OCI-LY3 (cell line): ENCODE measurements at regions not wholly inside any gene's neighbourhood (a gene's known extent, or its start where the extent isn't known, plus 50 kb on each side); places are given as distances from the start of the nearest gene placed in this dataset.
A peak's percentile ranks its signal among the peaks of the same experiment; 100 is the strongest.
"Not testable (repeated sequence)": the region's sequence is repeated elsewhere in the genome, so short reads cannot be mapped to it uniquely, and the experiment has no call there.

Experiments used
- H2AFZ ChIP-seq: fragments of 200-600, 300-600 bp; shearing (Covaris generic); 2 replicates; pipeline ENCODE4 v1.6.0; 2014; ENCODE audit warnings: antibody characterized with exemption, low read depth, low read length
- H3K27ac ChIP-seq: fragments of 200-600, 300-600 bp; sonication (generic); 2 replicates; pipeline ENCODE4 v1.5.1; 2014; ENCODE audit warnings: mild to moderate bottlenecking, low read length, moderate library complexity, mixed read lengths
- H3K27me3 ChIP-seq: fragments of 200-600, 300-600 bp; sonication (generic); 2 replicates; pipeline ENCODE4 v1.6.1; 2014; ENCODE audit warnings: low read depth, low read length, mixed read lengths
- H3K36me3 ChIP-seq: fragments of 200-600, 300-600 bp; sonication (generic); replicated peaks from 2 replicates; pipeline ENCODE3; 2014; ENCODE audit warnings: low read depth, low read length, mixed read lengths
- H3K4me1 ChIP-seq: fragments of 300-600, 200-600 bp; sonication (generic); 2 replicates; pipeline ENCODE4 v1.6.1; 2014; ENCODE audit warnings: low read length, mixed read lengths
- H3K4me2 ChIP-seq: fragments of 200-600, 300-600 bp; sonication (generic); 2 replicates; pipeline ENCODE4 v1.6.1; 2014; ENCODE audit warnings: low read length, mixed read lengths
- H3K4me3 ChIP-seq: fragments of 300-600, 200-600 bp; sonication (generic); 2 replicates; pipeline ENCODE4 v1.5.1; 2014; ENCODE audit warnings: antibody characterized with exemption, mild to moderate bottlenecking, low read length, moderate library complexity
- H3K79me2 ChIP-seq: fragments of 300-600, 200-600 bp; shearing (Covaris generic); 2 replicates; pipeline ENCODE4 v1.6.1; 2014; ENCODE audit warnings: mild to moderate bottlenecking, low read length, mixed read lengths
- H3K9ac ChIP-seq: fragments of 300-600, 200-600 bp; shearing (Covaris generic); 2 replicates; pipeline ENCODE4 v1.6.0; 2014; ENCODE audit warnings: mild to moderate bottlenecking, low read length, moderate library complexity
- H3K9me3 ChIP-seq: fragments of 200-600, 300-600 bp; shearing (Covaris generic); 2 replicates; pipeline ENCODE4 v1.6.1; 2014; ENCODE audit warnings: low read length, mixed read lengths; ENCODE audit not compliant: insufficient read depth
- H4K20me1 ChIP-seq: fragments of 200-600, 300-600 bp; sonication (generic); 2 replicates; pipeline ENCODE4 v1.6.1; 2016; ENCODE audit warnings: low read length, mixed read lengths; ENCODE audit not compliant: insufficient read depth
- EZH2phosphoT487 ChIP-seq: fragments of 200-600 bp; shearing (Covaris generic); IDR thresholded peaks from 2 replicates; pipeline ENCODE4 v1.6.1; 2018; ENCODE audit warnings: antibody characterized with exemption, mixed run types, low read depth
- TF ChIP-seq, protein P1 (sequence below): fragments of 200-600, 300-600 bp; sonication (generic); IDR thresholded peaks from 2 replicates; pipeline ENCODE4 v1.5.1; 2014; ENCODE audit warnings: antibody characterized with exemption, low read length, low read depth

DNA sequence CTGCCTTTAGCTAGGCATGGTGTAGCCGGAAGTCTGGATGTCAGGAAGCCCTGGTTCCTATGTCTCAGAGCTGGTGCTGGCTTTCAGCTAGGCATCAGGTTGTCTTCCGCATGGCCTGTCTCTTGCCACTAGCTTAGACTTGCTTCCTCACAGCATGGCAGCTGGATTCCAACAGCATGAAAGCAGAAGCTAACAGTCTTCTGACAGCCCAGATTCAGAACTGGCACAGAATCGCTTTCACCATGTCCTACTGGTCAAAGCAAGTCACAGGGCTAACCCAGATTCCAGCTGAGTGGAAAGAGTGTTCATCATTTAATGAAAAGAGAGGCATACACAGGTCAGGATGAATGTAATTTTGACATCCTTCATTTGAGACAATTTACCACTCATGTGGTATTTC is 1050.5 kb downstream of the ROBO2 start:
- H3K27ac ChIP-seq: no peak overlapping the region
- H3K27me3 ChIP-seq: no peaks in the 10 kb centered on the region
- H3K9ac ChIP-seq: no peak overlapping the region
- H2AFZ ChIP-seq: peak overlapping the region; percentile 2; the same call in 1 of the 2 replicates
- no peaks in the 10 kb centered on the region; the same call in 1 of the 2 replicates for H3K4me1 ChIP-seq
- H4K20me1 ChIP-seq: no peaks in the 10 kb centered on the region
- no peaks in the 10 kb centered on the region for H3K79me2 ChIP-seq
- TF ChIP-seq EZH2phosphoT487: no peak
- TF ChIP-seq, protein P1, sequence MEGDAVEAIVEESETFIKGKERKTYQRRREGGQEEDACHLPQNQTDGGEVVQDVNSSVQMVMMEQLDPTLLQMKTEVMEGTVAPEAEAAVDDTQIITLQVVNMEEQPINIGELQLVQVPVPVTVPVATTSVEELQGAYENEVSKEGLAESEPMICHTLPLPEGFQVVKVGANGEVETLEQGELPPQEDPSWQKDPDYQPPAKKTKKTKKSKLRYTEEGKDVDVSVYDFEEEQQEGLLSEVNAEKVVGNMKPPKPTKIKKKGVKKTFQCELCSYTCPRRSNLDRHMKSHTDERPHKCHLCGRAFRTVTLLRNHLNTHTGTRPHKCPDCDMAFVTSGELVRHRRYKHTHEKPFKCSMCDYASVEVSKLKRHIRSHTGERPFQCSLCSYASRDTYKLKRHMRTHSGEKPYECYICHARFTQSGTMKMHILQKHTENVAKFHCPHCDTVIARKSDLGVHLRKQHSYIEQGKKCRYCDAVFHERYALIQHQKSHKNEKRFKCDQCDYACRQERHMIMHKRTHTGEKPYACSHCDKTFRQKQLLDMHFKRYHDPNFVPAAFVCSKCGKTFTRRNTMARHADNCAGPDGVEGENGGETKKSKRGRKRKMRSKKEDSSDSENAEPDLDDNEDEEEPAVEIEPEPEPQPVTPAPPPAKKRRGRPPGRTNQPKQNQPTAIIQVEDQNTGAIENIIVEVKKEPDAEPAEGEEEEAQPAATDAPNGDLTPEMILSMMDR: no peak
- H3K4me2 ChIP-seq: no peak overlapping the region
- H3K4me3 ChIP-seq: no peak overlapping the region
- H3K36me3 ChIP-seq: peaks cover 5% of the 10 kb centered on the region
- peaks cover 10% of the 10 kb centered on the region for H3K9me3 ChIP-seq

GRCh38 chr3:78091478-78092119 is 1051.7 kb downstream of the ROBO2 start:
- no peaks in the 10 kb centered on the region; the same call in 1 of the 2 replicates for H3K4me1 ChIP-seq
- TF ChIP-seq EZH2phosphoT487: no peak
- TF ChIP-seq, protein P1: no peak
- no peaks in the 10 kb centered on the region for H3K27me3 ChIP-seq
- no peaks in the 10 kb centered on the region for H4K20me1 ChIP-seq
- no peak overlapping the region for H3K27ac ChIP-seq
- H3K9me3 ChIP-seq: peaks cover 10% of the 10 kb centered on the region
- no peak overlapping the region for H2AFZ ChIP-seq
- no peak overlapping the region for H3K4me2 ChIP-seq
- no peak overlapping the region for H3K4me3 ChIP-seq
- H3K36me3 ChIP-seq: peaks cover 5% of the 10 kb centered on the region
- H3K79me2 ChIP-seq: no peaks in the 10 kb centered on the region
- H3K9ac ChIP-seq: no peak overlapping the region

DNA sequence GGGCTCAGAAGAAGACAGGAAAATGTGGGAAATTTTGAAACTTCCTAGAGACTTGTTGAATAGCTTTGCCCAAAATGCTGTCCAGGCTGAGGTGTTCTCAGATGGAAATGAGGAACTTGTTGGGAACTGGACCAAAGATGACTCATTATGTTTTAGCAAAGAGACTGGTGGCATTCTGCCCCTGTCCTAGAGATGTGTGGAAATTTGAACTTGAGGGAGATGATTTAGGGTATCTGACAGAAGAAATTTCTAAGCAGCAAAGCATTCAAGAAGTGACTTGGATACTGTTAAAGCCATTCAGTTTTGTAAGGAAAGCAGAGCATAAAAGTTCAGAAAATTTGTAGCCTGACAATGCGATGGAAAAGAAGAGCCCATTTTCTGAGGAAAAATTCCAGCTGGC is 1052.7 kb downstream of the ROBO2 start:
- H3K27ac ChIP-seq, H3K4me1 ChIP-seq, H3K4me2 ChIP-seq, H3K36me3 ChIP-seq, H2AFZ ChIP-seq, H3K9me3 ChIP-seq, H4K20me1 ChIP-seq, H3K79me2 ChIP-seq, H3K9ac ChIP-seq, H3K4me3 ChIP-seq, H3K27me3 ChIP-seq: not testable (repeated sequence)

DNA sequence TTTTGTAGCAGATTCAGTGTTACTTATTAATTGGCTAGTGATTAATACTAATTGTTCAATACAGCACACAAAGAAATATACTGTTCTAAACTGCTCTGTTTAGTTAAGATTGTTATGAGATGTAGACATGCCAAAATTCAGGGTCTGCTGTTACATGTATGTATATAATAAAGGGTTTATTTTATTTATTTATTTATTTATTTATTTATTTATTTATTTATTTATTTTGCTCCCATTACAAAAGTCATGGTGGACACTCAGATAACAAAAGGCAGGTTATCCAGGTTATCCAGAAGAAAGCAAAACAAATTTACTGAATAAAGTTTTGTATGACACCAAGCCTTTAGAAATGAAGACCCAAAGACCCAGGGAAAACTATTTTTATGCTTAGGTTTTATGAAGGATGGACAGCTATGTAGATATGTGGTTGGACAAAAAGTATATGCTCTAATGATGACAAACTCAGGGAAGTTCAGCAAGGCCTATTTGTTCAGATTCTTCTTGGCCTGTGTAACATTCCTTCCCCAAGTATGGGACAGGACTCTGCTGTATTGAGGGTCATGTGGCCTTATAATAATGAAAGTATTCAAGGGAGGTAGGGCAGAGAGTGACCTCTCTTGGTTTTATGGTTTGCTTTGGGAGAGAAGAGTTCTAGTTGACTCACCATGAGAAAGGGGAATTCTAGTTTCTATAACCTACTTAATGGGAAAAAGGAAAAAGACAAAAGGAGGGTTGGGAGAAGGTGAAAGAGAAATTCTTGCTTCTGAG is 1056.8 kb downstream of the ROBO2 start:
- no peaks in the 10 kb centered on the region for H4K20me1 ChIP-seq
- TF ChIP-seq, protein P1: no peak
- no peak for TF ChIP-seq EZH2phosphoT487
- no peaks in the 10 kb centered on the region for H3K27me3 ChIP-seq
- H3K9ac ChIP-seq: no peak overlapping the region
- peaks cover 5% of the 10 kb centered on the region for H3K36me3 ChIP-seq
- no peaks in the 10 kb centered on the region for H3K79me2 ChIP-seq
- H3K4me2 ChIP-seq: no peak overlapping the region
- H3K4me3 ChIP-seq: no peak overlapping the region
- peaks cover 7% of the 10 kb centered on the region for H3K9me3 ChIP-seq
- H3K4me1 ChIP-seq: no peaks in the 10 kb centered on the region; the same call in 1 of the 2 replicates
- no peak overlapping the region for H2AFZ ChIP-seq
- no peak overlapping the region for H3K27ac ChIP-seq
